ENCODE measurements at regions not wholly inside any gene's neighbourhood (a gene's known extent, or its start where the extent isn't known, plus 50 kb on each side); places are given as distances from the start of the nearest gene placed in this dataset.

GRCh38 chr1:55632906-55633305 is 417.7 kb upstream of the USP24 start:
- POLR2A ChIA-PET = no interaction called here
- CTCF ChIA-PET = no interaction called here

- POLR2A ChIA-PET = no interaction called here
- CTCF ChIA-PET = no interaction called here
These were observed 416.9 kb upstream of the USP24 start for GRCh38 chr1:55632058-55632457.

- ChIA-PET POLR2A (no interaction called here), CTCF (no interaction called here)
These were observed 416.3 kb upstream of the USP24 start for GRCh38 chr1:55631509-55631908.

GRCh38 chr1:55626326-55626725 is 411.2 kb upstream of the USP24 start:
- ChIA-PET CTCF (no interaction called here), POLR2A (no interaction called here)

- CTCF ChIA-PET = no interaction called here
- POLR2A ChIA-PET = no interaction called here
These were observed 409.6 kb upstream of the USP24 start for GRCh38 chr1:55624766-55625165.

- ChIA-PET CTCF (no interaction called here), POLR2A (no interaction called here)
These were observed 408.1 kb upstream of the USP24 start for GRCh38 chr1:55623311-55623710.

GRCh38 chr1:55622074-55622473 is 406.9 kb upstream of the USP24 start:
- CTCF ChIA-PET = no interaction called here

GRCh38 chr1:55618199-55618598 is 403.0 kb upstream of the USP24 start:
- ChIA-PET POLR2A (no interaction called here), CTCF (no interaction called here)

More at GRCh38 chr1:55622074-55622473, 406.9 kb upstream of the USP24 start:
- POLR2A ChIA-PET = no interaction called here

GRCh38 chr1:55617288-55617982 is 402.3 kb upstream of the USP24 start:
- POLR2A ChIA-PET = no interaction called here
- CTCF ChIA-PET = no interaction called here

- POLR2A ChIA-PET = no interaction called here
- CTCF ChIA-PET = no interaction called here
These were observed 397.8 kb upstream of the USP24 start for GRCh38 chr1:55612988-55613387.

GRCh38 chr1:55611123-55611522 is 396.0 kb upstream of the USP24 start:
- ChIA-PET POLR2A (no interaction called here), CTCF (no interaction called here)

GRCh38 chr1:55610203-55610602 is 395.0 kb upstream of the USP24 start:
- POLR2A ChIA-PET = no interaction called here

GRCh38 chr1:55609630-55610029 is 394.5 kb upstream of the USP24 start:
- ChIA-PET POLR2A (no interaction called here), CTCF (no interaction called here)

More at GRCh38 chr1:55610203-55610602, 395.0 kb upstream of the USP24 start:
- CTCF ChIA-PET = no interaction called here

- CTCF ChIA-PET = no interaction called here
- POLR2A ChIA-PET = no interaction called here
These were observed 390.0 kb upstream of the USP24 start for GRCh38 chr1:55605155-55605554.

GRCh38 chr1:55604749-55605148 is 389.6 kb upstream of the USP24 start:
- POLR2A ChIA-PET = no interaction called here
- CTCF ChIA-PET = no interaction called here

GRCh38 chr1:55604179-55604578 is 389.0 kb upstream of the USP24 start:
- CTCF ChIA-PET = no interaction called here
- POLR2A ChIA-PET = no interaction called here

GRCh38 chr1:55600242-55600641 is 385.1 kb upstream of the USP24 start:
- ChIA-PET CTCF (no interaction called here), POLR2A (no interaction called here)

GRCh38 chr1:55597910-55598309 is 382.7 kb upstream of the USP24 start:
- CTCF ChIA-PET = no interaction called here
- POLR2A ChIA-PET = no interaction called here

GRCh38 chr1:55594701-55595100 is 379.5 kb upstream of the USP24 start:
- ChIA-PET CTCF (no interaction called here), POLR2A (no interaction called here)

GRCh38 chr1:55593298-55593697 is 378.1 kb upstream of the USP24 start:
- CTCF ChIA-PET = no interaction called here
- POLR2A ChIA-PET = no interaction called here

- ChIA-PET POLR2A (no interaction called here), CTCF (no interaction called here)
These were observed 377.0 kb upstream of the USP24 start for GRCh38 chr1:55592122-55592521.

- ChIA-PET POLR2A (no interaction called here), CTCF (no interaction called here)
These were observed 374.6 kb upstream of the USP24 start for GRCh38 chr1:55589671-55590297.

All from activated CD8-positive, alpha-beta memory T cell treated with anti-CD3 and anti-CD28 coated beads for 36 hours (primary cell).